T follicular helper cell (primary cell): ENCODE measurements at regions not wholly inside any gene's neighbourhood (a gene's known extent, or its start where the extent isn't known, plus 50 kb on each side); places are given as distances from the start of the nearest gene placed in this dataset.
"Not testable (repeated sequence)": the region's sequence is repeated elsewhere in the genome, so short reads cannot be mapped to it uniquely, and the experiment has no call there.

Experiments
- DNase-seq: peaks from one replicate; pipeline ENCODE4 v3.0.0-alpha.2; 2020; ENCODE audit warnings: low read depth

DNA sequence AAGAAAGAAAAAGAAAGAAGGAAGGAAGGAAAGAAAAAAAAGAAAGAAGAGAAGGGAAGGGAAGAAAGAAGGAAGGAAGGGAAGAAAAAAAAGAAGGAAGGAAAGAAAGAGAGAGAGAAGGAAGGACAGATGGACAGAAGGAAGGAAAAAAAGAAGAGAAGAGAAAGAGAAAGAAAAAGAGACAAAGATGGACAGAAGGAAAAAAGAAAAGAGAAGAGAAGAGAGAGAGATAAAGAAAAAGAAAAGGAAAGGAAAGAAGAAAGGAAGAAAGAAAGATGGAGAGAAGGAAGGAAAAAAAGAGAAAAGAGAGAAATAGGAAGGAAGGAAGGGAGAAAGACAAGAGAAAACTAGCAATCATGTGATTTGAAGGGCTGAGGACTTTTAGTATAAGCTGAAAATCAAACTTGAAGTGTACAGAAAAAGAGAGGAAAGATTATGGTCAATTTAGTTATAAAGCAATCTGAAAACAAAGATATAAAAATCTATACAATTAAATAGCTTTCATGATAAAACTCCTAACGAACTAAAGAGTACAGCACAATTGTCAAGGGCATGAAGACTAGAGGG, 115.3 kb downstream of the LTN1 start:
- no peak for DNase-seq

DNA sequence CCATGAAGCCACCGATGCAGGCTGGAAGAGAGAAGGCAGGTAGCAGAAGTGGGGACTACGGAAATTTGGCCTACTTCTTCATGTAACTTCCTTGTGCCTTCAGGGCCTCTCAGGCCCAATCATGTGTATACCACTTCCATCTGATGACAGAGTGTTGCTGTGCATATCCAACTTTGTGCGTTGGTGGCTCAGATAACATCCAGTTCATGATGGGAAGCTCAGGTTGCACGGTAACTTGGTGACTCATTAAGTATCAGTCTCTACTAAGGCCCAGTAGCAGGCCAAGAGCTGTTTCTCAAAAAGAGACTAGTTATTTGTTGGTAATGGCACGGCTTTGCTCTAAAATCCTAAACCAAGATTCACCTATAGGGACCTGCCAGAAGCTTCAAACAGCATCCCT, 117.6 kb downstream of the LTN1 start:
- no peak for DNase-seq

GRCh38 chr21:28872218-28872617, 120.5 kb downstream of the LTN1 start:
- DNase-seq, result no peak

DNA sequence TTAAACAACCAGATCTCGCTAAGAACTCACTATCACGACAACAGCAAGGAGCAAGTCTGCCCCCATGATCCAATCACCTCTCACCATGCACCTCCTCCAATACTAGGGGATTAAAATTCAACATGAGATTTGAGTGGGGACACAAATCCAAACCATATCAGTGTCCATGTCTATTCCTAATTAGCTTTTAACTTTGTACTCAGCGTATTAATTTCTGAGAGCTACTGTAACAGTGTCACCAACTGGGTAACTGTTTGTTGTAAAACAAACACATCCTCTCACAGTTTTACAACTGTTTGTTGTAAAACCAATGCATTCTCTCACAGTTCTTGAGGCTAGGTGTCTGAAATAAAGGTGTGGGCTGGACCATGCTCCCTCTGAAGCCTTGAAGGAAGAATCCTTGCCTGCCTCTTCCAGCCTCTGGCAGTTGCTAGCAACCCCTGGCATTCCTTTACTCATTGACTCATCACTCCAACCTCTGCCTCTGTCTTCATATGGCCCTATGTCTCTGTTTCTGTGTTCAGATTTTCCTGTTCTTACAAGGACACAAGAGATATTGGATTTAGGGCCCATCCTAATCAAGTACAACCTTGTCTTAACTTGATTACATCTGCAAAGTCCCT, 121.2 kb downstream of the LTN1 start:
- DNase-seq, result no peak

DNA sequence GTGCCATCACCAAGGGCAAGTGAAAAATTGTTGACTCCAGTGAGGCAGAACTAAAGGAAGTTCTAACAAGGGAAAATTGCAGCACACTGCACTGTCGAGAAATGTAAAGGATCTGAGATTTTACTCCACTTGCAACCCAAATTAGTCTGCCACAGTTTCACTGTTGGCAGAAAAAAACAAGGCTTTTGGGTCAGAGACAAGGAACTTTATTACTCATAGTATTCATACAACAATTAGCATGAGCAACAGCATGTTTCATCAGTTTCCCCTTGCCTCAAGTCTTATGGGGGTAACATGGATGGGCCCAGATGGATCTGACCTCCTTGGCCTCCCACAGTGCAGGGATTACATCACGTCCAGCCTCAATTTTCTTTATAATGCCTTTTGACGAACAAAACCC, 125.3 kb downstream of the LTN1 start:
- DNase-seq, result no peak

- no peak for DNase-seq
Measured at GRCh38 chr21:28865488-28866186, 127.0 kb downstream of the LTN1 start.

DNA sequence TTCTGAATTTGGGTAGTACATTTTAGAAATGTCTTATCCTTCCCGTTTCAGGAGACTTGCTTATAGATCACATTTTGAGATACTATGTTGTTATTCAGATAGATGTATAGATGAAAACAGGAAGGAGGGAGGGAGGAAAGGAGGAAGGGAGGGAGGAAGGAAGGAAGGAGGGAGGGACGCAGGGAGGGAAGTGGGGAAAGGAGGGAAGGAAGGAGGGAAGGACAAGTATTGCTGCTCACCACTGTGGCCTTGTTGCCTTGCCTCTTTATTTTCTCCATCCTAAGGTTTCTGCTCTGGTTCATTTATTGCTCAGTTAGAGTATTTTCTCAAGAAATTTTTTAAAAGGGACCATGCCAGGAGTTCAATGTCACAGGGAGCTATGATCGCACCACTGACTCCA, 134.3 kb downstream of the LTN1 start:
- DNase-seq, result no peak

- DNase-seq, result no peak
Measured at GRCh38 chr21:28857752-28858151, 134.9 kb downstream of the LTN1 start.

GRCh38 chr21:28856588-28857250, 136.0 kb downstream of the LTN1 start:
- no peak for DNase-seq

DNA sequence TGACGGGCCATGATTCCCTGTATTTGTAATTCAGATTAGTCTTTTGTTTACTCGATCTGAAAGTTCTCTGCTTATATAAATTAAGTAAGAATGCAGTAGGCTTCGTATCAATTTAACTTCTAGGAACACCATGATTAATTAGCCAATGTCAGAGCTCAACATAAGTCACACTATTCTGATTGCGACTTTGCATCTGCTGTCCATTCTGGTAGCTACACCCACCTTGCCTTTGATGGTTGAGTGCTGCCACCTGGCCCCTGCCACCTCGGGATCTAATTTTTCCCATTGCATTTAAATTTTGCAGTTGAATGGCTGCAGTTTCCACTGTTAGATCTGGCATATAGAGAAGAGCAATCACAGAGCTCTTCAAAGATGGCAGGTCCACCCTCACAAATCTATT, 140.0 kb downstream of the LTN1 start:
- no peak for DNase-seq

DNA sequence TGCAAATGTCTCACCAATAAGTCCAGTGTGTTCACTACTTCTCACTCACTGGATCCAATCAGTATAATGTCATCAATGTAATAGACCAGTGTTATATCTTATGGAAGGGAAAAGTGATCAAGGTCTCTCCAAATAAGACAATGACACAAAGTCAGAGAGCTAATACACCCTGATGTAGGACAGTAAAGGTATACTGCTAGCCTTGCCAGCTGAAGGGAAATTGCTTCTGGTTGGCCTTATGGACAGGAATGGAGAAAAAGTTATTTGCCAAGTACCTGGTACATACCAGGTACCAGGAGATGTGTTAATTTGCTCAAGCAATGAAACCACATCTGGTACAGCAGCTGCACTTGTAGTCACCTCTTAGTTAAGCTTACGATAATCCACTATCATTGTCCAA, 141.0 kb downstream of the LTN1 start:
- no peak for DNase-seq

- DNase-seq, result not testable (repeated sequence)
Measured at GRCh38 chr21:28839237-28839636, 153.4 kb downstream of the LTN1 start.

- DNase-seq, result not testable (repeated sequence)
Measured at GRCh38 chr21:28837426-28837825, 155.3 kb downstream of the LTN1 start.

DNA sequence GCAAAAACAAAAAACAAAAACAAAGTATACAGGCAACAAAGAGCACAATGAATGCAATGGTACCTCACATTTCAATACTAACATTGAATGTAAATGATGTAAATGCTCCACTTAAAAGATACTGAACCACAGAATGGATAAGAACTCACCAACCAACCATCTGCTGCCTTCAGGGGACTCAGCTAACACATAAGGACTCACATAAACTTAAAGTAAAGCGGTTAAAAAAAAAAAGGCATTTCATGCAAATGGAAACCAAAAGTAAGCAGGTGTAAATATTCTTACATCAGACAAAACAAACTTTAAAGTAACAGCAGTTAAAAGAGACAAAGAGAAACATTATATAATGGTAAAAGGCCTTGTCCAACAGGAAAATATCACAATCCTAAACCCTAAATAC, 156.1 kb downstream of the LTN1 start:
- DNase-seq, result not testable (repeated sequence)

- DNase-seq, result no peak
Measured at GRCh38 chr21:28834335-28835238, 158.1 kb downstream of the LTN1 start.

DNA sequence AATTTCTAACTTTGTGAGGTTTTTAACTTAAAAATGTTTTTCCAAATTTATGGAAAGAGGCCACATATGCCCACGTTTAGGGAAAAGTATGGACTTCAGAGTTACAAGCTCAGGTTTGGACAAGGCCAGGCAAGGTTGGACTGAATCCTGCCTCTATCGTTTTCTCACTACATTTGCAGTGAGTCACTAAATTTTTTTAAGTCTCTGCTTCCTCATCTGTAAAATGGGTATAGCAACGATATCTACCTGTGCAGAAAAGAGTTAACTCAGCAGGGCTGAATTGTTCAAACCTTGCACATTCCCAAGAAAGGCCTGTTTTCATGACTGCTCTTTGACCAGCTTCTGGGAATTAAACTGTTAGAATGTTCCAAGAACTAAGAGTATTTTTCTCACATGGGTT, 159.1 kb downstream of the LTN1 start:
- no peak for DNase-seq

- no peak for DNase-seq
Measured at GRCh38 chr21:28833182-28833581, 159.5 kb downstream of the LTN1 start.

- DNase-seq, result no peak
Measured at GRCh38 chr21:28832715-28833061, 160.0 kb downstream of the LTN1 start.

DNA sequence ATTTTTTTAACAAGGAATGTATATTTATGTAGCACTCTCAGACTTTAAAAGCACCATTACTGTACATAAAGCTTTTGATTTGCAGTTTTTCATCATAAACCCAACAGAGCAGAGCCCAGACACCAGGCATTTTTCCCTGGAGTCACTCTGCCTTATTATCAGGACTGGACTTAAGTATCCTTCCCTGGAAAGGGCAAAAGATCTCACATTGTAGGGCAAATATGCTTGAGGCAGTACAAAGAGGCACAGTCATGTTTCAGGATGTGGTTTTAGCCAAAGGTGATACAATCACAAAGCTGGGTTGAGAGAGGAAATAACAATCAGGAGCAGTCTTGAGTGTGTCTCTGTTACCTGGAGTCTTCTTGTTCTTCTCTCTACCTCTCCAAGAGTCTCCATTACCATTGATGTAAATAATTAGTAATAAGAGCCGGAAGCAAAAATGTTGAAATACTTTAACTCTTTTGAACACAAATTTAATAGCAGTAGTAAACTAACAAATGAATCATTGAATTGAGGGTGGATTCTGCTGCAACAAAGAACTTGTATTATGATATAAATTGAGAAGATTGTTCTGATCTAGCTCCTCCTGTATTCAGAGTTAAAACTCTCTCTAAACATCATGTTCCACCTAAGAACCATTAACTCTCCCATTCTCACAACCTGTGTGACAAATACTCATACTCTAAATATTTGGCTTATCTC, 160.5 kb downstream of the LTN1 start:
- no peak for DNase-seq

DNA sequence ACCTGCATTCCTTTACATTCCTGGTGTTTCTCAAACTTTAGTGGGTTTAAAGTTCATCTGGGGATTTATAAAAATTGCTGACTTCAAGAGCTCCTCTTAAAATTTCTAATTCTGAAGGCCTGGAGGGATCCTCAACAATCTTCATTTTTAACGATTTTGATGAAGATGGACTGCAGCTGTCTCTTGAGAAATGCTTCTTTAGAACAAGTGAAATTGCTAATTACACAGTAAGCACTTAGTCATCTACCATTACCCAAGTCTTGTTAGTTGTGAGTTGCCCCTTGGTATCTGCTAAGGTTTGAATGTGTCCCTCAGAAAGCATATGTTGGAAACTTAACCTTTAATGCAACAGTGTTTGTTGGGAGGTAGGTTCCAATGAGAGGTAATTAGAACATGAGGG, 163.7 kb downstream of the LTN1 start:
- DNase-seq, result no peak

DNA sequence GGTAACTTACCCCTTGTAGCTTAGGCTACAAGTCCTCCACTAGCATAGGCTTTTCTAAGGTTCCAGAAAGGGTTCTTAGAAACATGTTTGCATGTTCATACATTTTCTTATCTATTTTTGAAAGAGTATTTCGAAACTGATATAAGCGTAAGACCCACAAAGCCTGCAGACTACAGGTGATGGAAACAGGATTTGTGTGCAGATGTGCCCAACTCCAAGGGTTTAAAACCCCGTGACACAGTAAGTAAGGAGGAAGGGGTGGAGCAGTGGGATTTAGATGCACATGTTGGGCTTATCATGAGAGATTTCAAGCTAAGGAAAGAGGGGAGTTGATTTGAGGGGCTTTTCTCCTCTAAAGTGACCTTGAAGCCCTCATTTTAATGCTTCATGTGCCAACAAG, 164.7 kb downstream of the LTN1 start:
- no peak for DNase-seq

GRCh38 chr21:28827422-28827821, 165.3 kb downstream of the LTN1 start:
- DNase-seq, result no peak
